HG03025 (cell line): ENCODE measurements at regions not wholly inside any gene's neighbourhood (a gene's known extent, or its start where the extent isn't known, plus 50 kb on each side); places are given as distances from the start of the nearest gene placed in this dataset.

Experiments used
- ATAC-seq: cut with Tn5 transposase; IDR thresholded peaks from one replicate; pipeline ENCODE4 v1.9.1; 2021; ENCODE audit warnings: mild to moderate bottlenecking, moderate library complexity; ENCODE audit not compliant: unreplicated experiment, low FRiP score

GRCh38 chr18:27599202-27599829, 414.2 kb upstream of the CHST9 start:
- ATAC-seq: peak; percentile 67

DNA sequence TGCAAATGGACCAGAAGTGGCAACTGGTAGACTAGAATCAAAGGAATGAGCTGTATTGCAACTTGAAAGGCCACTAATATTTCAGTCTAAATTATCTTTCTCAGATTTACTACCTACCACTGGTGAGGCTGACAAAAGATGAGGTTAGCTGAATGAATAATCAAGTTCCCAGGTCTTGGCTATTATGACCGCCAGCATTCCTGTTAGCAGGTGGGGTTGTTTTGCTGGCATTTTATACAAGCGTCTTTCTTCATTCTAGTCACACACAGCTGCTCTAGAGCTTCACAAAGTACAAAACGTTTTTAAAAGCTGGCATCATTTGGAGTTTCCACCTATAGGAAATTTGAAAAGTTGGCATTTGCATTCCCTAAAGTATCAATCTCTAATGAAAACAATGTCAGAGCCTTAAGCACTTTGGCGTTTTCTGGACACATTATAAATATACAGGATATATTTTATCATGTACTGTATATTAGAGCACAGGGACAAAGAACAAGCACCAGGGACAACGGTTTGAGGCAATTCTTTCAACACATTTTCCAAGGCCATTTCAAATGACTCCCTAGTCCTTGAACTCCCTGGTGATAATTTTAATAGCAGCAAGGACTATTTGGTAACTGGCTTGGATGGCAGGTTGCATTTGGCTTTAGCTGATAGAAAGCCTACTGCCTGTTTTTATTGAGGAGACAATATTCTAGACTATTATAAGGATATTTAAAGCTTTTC, 410.2 kb upstream of the CHST9 start:
- ATAC-seq: no peak

DNA sequence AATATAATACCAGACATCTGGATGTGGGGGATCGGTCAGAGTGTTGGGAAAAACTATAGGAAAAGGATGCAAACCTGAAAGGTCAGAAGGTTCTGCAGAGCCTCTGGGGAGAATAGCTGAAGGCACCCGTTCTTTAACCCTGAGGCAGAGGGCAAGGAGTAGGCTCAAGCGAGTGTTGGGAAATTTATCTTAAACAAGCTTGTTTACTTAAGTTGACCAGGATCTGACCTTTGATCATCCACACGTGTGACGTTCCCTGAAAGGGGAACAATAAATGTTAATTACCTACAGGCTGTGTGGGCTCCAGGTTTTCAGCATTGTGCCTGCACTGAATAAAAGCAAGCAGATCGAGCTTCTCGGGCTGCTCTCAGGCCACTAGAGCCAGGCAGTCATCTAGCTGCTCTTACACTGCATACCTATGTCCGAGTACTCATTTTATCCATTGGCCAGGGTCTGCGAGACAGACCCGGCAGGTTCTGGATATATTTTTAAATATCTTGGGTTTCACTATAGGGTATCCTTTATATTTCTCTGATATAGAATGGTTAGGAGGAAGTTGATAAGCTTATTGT, 400.6 kb upstream of the CHST9 start:
- no peak for ATAC-seq

- ATAC-seq: no peak
Observed at GRCh38 chr18:27583466-27583865, 398.4 kb upstream of the CHST9 start.

DNA sequence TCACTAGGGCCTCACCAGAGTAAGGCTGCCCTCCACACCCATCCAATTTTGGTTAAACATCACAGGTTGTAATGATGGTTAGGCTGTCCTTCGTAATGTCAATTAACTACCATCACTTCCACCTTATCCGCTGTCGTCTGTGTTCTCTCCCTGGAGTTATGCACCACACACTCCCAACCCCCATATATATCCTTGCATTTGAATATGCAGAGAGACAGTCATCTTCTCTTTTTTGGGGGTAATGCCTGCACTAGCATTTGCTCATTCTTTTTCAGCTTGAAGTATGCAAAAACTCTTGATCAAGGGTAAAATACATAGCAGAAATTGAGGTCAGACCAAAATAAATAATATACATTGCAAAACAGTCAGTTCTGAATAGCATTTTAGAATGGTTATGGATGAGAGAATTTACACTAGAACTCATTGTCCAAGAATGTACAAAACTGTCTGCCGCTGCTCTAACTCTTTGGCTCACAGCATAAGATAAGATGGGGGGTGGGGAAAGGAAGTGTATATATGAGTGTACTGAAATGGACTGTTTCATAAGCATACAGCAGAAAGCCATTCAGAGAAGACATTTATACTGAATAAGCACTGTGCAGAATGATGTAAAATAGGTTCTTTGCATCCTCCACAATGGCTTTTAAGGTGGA, 397.8 kb upstream of the CHST9 start:
- no peak for ATAC-seq

- no peak for ATAC-seq
Observed at GRCh38 chr18:27581296-27581904, 396.3 kb upstream of the CHST9 start.

DNA sequence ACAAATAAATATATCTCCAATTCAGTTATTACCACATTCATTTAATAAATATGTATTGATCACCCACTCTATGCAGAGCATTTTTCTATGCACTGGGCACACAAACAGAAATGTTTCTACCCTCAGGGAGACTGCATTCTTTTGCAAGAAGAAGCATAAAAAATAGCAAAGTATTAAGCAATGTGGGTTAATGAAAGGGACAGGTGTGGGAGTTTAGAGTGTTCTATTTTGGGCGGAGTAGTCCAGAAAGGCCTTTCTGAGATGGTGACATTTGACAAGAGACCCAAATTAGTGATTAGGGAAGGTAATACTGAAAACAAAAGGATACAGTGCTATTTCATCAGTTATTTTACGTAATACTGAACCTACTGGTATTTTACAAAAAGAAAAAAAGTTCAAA, 394.3 kb upstream of the CHST9 start:
- no peak for ATAC-seq

- no peak for ATAC-seq
Observed at GRCh38 chr18:27577752-27578151, 392.6 kb upstream of the CHST9 start.

DNA sequence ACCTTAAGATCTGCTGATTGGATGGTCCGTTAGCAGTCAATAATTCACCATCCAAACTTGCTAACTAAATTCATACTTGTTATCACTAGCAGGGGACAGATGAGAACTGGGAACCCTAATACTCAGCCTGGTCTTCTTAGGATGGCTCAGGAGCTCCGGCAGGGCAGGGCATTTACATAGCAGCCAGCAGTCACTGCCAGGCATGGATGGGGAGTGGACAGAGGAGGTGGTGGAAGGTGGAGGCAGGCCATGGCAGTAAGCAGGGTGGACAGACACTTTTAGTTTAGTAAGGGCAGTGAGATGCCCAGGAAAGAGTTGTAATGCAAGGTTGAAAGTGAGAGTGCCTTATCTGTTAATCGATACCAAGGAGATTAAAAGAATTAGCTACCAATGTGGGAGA, 392.2 kb upstream of the CHST9 start:
- no peak for ATAC-seq

- no peak for ATAC-seq
Observed at GRCh38 chr18:27567434-27567833, 382.3 kb upstream of the CHST9 start.

DNA sequence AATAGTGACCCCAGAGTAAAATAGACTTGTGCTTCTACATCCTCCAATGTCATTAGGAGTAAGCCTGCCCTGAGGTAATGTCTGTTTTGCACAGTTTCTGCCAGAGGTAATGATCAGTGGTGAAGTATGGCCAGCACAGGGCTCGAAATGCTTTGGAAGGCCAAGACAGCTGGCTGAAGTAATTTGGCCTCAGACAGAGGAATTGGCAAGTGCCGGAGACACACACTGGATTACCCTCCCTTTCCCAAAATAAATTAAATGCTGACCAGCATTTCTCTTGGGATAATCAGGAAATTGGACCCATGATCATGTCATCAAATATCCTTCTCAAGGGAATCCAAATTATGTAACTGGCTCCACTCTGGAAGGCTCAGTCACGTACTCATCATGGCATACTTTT, 379.0 kb upstream of the CHST9 start:
- no peak for ATAC-seq

DNA sequence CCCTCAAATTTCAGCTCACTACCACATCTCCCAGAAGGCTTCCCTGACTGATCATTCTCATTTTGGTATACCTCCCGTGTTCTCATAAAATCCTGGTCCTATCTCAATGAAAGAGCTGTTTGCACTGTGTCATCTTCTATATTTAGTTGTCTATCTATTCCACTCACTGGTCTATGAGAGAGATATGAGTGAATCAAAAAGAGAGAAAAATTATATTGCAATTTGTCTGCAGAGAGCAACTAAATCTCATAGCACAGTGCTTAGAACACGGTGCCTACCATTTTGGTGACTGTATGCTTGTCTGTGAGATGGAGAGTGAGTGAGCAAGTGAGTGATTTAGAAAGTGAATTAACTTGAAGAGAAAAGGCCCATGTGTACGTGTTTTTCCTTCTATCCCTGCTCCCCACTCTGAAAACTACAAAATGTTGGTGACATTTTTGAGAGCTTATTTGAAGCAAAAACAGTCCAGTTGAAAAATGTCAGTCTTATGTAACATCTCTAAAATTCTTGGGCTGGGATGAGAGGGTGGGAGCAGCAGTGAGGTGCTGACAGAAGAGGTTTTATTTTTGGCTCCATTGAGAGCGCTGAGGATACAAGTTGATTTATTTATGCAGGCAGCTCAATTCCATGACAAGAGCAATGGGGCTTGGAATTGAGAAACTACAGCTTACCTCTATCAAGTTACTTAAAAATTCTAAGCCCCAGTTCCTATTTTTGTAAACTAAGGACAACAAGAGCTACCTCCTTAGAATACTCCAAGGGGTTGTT, 373.5 kb upstream of the CHST9 start:
- ATAC-seq: no peak

- ATAC-seq: no peak
Observed at GRCh38 chr18:27556741-27557140, 371.6 kb upstream of the CHST9 start.

DNA sequence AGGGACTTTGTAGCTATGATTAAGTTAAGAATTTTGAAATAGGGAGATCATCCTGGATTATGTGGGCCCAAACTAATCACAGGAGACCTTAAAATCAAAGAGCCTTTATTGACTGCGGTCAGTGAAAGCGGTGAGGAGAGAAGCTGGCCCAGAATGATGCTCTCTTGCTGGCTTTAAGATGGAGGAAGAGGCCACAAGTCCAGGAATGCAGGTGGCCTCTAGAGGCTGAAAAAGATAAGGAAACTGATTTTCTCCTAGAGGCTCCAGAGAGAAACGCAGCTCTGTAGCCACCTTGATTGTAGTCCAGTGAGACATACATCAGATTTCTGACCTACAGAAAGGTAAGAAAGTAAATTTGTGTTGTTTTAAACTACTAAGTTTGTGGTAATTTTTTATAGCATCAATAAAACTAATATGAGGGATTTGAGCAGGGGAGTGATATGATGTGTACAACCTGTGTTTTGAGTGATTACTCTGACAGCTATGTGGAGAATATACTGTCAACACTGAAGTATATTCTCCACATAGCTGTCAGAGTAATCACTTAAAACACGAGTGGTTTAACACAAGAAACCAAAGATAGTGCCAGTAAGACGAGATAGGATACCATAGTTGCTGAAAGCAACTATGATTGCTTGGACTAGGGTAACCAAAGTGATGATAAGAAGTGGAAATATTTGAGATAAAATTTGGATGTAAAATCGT, 364.4 kb upstream of the CHST9 start:
- ATAC-seq: no peak

DNA sequence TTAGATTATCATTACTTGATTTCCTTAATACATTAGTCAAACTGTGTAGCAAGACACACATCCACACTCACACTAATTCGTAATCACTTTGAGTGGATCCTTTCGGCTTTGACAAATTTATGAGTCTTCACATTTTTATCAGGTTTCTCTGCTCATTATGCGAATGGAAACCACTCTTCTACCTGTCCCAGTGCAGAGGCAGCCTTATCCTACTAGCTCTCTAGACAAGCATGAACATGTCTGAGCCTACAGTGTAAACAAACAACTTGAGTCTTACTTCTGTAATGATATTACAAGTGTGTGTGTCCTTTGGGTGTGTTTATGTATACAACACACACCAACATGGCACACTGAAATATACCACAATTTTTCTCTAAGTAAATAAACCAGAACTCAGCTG, 361.9 kb upstream of the CHST9 start:
- ATAC-seq: no peak

GRCh38 chr18:27544206-27544605, 359.1 kb upstream of the CHST9 start:
- no peak for ATAC-seq

- no peak for ATAC-seq
Observed at GRCh38 chr18:27541293-27541692, 356.2 kb upstream of the CHST9 start.

DNA sequence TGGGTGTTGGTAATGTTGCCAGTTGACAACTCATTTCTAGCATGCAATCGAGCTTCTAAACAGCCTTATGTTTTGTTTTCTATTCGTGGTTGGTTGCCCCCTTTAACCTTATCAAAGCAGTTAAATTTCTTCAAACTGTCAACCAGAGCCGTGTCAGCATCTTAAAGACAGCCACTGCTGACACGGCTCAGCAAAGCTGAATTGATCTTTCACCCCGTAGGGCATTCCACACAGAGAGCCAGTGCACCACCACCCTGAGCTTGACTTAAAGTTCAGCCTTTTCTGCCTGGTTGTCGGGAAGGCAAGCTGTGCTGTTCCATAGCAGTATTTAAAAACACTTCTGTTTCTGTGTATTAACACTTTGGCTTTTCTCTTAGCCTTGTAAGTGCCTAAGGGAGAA, 355.0 kb upstream of the CHST9 start:
- ATAC-seq: no peak

GRCh38 chr18:27528925-27529521, 343.9 kb upstream of the CHST9 start:
- no peak for ATAC-seq
